ENCODE measurements at regions not wholly inside any gene's neighbourhood (a gene's known extent, or its start where the extent isn't known, plus 50 kb on each side); places are given as distances from the start of the nearest gene placed in this dataset.
"Not testable (repeated sequence)": the region's sequence is repeated elsewhere in the genome, so short reads cannot be mapped to it uniquely, and the experiment has no call there.

DNA sequence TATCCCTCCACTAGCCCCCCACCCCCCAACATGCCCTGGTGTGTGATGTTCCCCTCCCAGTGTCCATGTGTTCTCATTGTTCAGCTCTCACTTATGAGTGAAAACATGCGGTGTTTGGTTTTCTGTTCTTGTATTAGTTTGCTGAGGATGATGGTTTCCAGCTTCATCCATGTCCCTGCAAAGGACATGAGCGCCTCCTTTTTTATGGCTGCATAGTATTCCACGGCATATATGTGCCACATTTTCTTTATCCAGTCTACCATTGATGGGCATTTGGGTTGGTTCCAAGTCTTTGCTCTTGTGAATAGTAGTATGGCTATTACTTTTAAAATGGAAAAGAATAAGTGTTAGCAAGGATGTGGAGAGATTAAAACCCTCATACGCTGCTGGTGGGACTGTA is 50.8 kb upstream of the FAM171A1 start:
- TF ChIP-seq, protein P1, sequence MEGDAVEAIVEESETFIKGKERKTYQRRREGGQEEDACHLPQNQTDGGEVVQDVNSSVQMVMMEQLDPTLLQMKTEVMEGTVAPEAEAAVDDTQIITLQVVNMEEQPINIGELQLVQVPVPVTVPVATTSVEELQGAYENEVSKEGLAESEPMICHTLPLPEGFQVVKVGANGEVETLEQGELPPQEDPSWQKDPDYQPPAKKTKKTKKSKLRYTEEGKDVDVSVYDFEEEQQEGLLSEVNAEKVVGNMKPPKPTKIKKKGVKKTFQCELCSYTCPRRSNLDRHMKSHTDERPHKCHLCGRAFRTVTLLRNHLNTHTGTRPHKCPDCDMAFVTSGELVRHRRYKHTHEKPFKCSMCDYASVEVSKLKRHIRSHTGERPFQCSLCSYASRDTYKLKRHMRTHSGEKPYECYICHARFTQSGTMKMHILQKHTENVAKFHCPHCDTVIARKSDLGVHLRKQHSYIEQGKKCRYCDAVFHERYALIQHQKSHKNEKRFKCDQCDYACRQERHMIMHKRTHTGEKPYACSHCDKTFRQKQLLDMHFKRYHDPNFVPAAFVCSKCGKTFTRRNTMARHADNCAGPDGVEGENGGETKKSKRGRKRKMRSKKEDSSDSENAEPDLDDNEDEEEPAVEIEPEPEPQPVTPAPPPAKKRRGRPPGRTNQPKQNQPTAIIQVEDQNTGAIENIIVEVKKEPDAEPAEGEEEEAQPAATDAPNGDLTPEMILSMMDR (conservative IDR thresholded peaks at IDR 0.05 in 1 of 2, IDR thresholded peaks at IDR 0.05 in 1 of 2; ENCODE audit: low read depth in 1 of 2, low read length in 2 of 2): not testable (repeated sequence)
- not testable (repeated sequence) for TF ChIP-seq EZH2 (IDR thresholded peaks at IDR 0.05; ENCODE audit: low read length, missing control alignments)
